ENCODE measurements at regions not wholly inside any gene's neighbourhood (a gene's known extent, or its start where the extent isn't known, plus 50 kb on each side); places are given as distances from the start of the nearest gene placed in this dataset.

GRCh38 chr1:2925291-2925690, 96.0 kb upstream of the ACTRT2 start:
- H3K4me1 Mint-ChIP-seq: no peaks in the 10 kb centered on the region
- no peak overlapping the region for H3K27ac Mint-ChIP-seq
- H3K4me3 Mint-ChIP-seq: no peak overlapping the region
- DNase-seq: no peak
- intact Hi-C loops (cut with micrococcal nuclease): no loop called here
- H3K27me3 Mint-ChIP-seq: no peaks in the 10 kb centered on the region
- no peaks in the 10 kb centered on the region for H3K36me3 Mint-ChIP-seq (ENCODE audit: low read depth)
- H3K9me3 Mint-ChIP-seq: no peaks in the 10 kb centered on the region

- intact Hi-C loops (cut with micrococcal nuclease): no loop called here
Observed at GRCh38 chr1:2925918-2926317, 95.3 kb upstream of the ACTRT2 start.

GRCh38 chr1:2926447-2927055, 94.7 kb upstream of the ACTRT2 start:
- Mint-ChIP-seq H3K36me3 (ENCODE audit: low read depth) (no peaks in the 10 kb centered on the region), H3K27ac (no peak overlapping the region), H3K4me1 (no peaks in the 10 kb centered on the region), H3K27me3 (no peaks in the 10 kb centered on the region), H3K9me3 (no peaks in the 10 kb centered on the region), H3K4me3 (no peak overlapping the region)
- intact Hi-C loops (cut with micrococcal nuclease): no loop called here
- no peak for DNase-seq

More at GRCh38 chr1:2925918-2926317, 95.3 kb upstream of the ACTRT2 start:
- no peak for DNase-seq
- H3K4me1 Mint-ChIP-seq: no peaks in the 10 kb centered on the region
- H3K36me3 Mint-ChIP-seq (ENCODE audit: low read depth): no peaks in the 10 kb centered on the region
- no peaks in the 10 kb centered on the region for H3K27me3 Mint-ChIP-seq
- H3K4me3 Mint-ChIP-seq: no peak overlapping the region
- H3K27ac Mint-ChIP-seq: no peak overlapping the region
- no peaks in the 10 kb centered on the region for H3K9me3 Mint-ChIP-seq

DNA sequence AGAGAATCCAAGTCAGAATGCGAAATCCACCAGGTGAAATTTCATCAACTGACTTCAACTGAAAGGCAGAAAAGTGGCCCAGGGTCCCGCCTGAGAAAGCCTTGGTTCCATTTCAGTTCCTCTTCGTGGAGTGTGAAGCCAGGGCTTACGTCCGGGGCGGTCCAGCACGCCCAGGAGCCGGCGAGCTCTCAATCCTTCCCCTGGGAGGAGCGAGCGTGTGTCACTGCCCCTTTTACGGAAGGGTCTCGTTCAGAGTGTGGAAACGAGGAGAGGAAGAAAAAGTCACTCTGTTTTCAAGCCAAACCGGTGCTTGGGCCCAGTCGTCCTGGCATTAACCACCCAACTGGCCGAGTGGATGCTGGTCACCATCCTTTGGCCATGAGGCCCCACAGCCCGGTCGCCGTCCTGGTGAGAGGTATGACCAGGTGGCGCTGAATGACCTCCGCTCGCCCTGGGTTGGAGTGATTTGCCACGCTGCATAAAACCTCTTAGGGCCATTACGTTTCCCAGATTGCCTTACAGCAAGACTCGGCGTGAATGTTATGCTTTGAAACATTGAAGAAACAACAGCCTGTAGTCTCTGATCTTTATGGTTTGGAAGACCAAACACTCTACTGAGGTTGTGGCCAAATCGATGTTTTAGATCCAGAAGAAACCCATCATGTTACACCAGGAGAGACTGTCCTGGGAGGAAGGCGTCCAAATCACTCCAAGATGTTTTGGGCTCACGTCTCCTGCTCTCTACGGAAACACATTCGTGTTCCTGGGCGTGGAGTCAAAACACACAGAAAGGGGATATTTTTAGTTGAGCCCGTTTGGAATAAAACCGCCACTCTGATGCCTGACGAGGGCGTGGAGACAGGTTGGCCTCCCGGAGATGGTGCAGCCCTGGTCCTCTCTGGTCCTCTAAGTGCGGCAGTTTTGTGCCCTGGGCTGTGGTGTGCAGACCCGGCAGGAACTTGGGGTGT, 93.6 kb upstream of the ACTRT2 start:
- Mint-ChIP-seq H3K36me3 (ENCODE audit: low read depth) (no peaks in the 10 kb centered on the region), H3K9me3 (no peaks in the 10 kb centered on the region), H3K4me1 (no peaks in the 10 kb centered on the region), H3K27ac (no peak overlapping the region), H3K27me3 (no peaks in the 10 kb centered on the region), H3K4me3 (no peak overlapping the region)
- no peak for DNase-seq
- intact Hi-C loops (cut with micrococcal nuclease): no loop called here

- no peaks in the 10 kb centered on the region for H3K36me3 Mint-ChIP-seq (ENCODE audit: low read depth)
- intact Hi-C loops (cut with micrococcal nuclease): no loop called here
- H3K4me3 Mint-ChIP-seq: no peak overlapping the region
- no peaks in the 10 kb centered on the region for H3K9me3 Mint-ChIP-seq
- no peak for DNase-seq
- H3K27me3 Mint-ChIP-seq: no peaks in the 10 kb centered on the region
- no peak overlapping the region for H3K27ac Mint-ChIP-seq
- no peaks in the 10 kb centered on the region for H3K4me1 Mint-ChIP-seq
Observed at GRCh38 chr1:2928366-2929325, 92.6 kb upstream of the ACTRT2 start.

DNA sequence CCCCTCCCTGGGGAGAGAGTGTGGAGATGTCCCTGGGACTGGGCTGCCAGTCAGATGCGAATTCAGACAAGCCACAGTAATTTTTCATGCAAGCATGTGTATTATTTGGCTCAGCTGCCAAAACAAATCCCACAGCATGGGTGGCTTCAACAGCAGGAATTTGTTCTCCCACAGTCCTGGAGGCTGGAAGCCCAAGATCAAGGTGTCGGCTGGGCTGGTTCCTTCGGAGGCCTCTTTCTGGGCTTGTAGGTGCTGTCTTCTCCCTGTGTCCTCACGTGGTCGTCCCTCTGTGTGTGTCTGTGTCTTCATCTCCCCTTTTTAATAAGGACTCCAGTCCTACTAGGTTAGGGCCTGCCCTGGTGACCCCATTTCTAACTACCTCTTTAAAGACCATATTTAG, 91.9 kb upstream of the ACTRT2 start:
- Mint-ChIP-seq H3K36me3 (ENCODE audit: low read depth) (no peaks in the 10 kb centered on the region), H3K27ac (no peak overlapping the region), H3K4me1 (no peaks in the 10 kb centered on the region), H3K27me3 (no peaks in the 10 kb centered on the region), H3K9me3 (no peaks in the 10 kb centered on the region), H3K4me3 (no peak overlapping the region)
- intact Hi-C loops (cut with micrococcal nuclease): no loop called here
- DNase-seq: no peak

DNA sequence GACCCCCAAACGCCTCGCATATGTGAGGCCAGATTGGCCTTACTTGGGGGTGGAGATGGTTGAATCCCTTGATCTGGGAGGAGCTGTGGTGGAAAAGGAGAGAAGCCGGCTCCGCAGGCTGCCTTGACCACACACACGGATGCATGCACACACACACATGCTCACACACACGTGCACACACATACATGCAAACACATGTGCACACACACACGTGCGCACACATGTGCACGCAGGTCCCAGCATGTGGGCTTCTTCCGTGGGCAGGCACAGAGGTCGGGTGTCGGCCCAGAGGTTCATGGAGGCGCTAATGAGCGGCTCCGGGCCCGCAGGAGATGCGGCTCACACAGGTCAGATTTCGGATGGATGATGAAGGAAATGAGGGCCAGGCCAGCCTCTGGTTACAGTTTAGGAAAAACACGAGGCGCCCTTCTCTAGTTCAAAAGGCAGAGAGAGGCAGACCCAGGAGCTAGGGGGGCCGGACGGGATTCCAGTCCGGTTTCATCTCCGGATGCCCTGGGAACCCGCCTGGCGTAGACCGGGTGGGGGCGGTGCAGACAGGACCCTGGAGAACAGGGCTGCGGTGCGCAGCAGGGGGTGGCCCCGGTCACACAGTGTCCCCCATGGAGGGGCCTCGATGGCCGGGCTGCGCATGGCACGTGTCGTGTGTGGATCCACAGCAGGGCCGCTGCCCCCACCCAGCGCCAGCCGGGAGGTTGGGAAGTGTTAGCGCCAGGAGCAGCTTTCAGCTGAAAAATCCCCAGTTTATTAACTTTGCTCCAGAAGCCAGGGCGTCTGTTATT, 91.1 kb upstream of the ACTRT2 start:
- H3K36me3 Mint-ChIP-seq (ENCODE audit: low read depth): no peaks in the 10 kb centered on the region
- intact Hi-C loops (cut with micrococcal nuclease): no loop called here

DNA sequence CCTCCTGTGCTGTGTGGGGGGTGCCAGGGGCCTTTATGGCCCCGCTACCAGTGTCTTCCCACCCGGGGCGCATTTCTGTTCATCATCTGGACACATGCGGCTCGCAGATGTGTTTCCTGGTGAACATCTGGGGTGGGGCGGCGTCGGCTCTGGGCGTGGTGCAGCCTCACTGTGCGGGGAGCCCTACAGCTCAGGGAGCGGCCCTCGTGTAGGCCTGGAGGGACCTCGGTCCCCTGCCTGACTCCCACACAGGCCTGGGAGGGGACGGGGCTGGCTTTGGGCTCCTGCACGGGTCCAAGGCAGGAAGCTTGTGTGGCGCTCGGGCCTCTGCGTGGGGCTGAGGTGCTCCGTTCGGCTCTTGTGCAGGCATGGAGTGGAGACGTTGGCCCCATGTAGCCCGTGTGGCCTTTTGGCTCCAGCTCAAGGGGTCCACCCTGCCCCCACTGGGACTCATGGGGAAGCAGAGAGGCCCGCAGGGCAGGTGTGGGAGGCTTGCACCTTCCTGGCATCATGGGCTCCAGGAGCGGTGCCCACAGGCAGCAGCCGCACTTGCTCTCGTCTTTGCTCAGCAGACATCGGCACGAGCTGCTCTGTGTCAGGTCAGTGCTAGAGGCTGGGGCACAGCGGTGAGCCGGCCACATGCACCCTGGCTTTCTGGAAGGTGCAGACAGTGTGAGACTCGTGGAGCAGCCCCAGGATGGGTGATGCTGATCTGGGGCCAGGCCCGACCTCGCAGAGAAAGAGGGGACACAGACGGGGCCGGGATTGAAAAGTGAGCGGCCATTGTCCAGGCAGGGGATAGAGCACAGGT, 90.1 kb upstream of the ACTRT2 start:
- no peaks in the 10 kb centered on the region for H3K4me1 Mint-ChIP-seq
- intact Hi-C loops (cut with micrococcal nuclease): no loop called here
- no peak for DNase-seq
- H3K27ac Mint-ChIP-seq: no peak overlapping the region
- no peaks in the 10 kb centered on the region for H3K36me3 Mint-ChIP-seq (ENCODE audit: low read depth)
- H3K27me3 Mint-ChIP-seq: no peaks in the 10 kb centered on the region
- H3K4me3 Mint-ChIP-seq: no peak overlapping the region
- no peaks in the 10 kb centered on the region for H3K9me3 Mint-ChIP-seq

More for the DNA sequence above, 91.1 kb upstream of the ACTRT2 start:
- no peaks in the 10 kb centered on the region for H3K27me3 Mint-ChIP-seq
- no peaks in the 10 kb centered on the region for H3K9me3 Mint-ChIP-seq
- H3K4me3 Mint-ChIP-seq: no peak overlapping the region
- H3K4me1 Mint-ChIP-seq: no peaks in the 10 kb centered on the region
- H3K27ac Mint-ChIP-seq: no peak overlapping the region
- no peak for DNase-seq

- intact Hi-C loops (cut with micrococcal nuclease): no loop called here
- Mint-ChIP-seq H3K27ac (no peak overlapping the region), H3K27me3 (no peaks in the 10 kb centered on the region), H3K4me3 (no peak overlapping the region), H3K9me3 (no peaks in the 10 kb centered on the region), H3K36me3 (ENCODE audit: low read depth) (no peaks in the 10 kb centered on the region), H3K4me1 (no peaks in the 10 kb centered on the region)
- DNase-seq: no peak
Observed at GRCh38 chr1:2931724-2932401, 89.4 kb upstream of the ACTRT2 start.

DNA sequence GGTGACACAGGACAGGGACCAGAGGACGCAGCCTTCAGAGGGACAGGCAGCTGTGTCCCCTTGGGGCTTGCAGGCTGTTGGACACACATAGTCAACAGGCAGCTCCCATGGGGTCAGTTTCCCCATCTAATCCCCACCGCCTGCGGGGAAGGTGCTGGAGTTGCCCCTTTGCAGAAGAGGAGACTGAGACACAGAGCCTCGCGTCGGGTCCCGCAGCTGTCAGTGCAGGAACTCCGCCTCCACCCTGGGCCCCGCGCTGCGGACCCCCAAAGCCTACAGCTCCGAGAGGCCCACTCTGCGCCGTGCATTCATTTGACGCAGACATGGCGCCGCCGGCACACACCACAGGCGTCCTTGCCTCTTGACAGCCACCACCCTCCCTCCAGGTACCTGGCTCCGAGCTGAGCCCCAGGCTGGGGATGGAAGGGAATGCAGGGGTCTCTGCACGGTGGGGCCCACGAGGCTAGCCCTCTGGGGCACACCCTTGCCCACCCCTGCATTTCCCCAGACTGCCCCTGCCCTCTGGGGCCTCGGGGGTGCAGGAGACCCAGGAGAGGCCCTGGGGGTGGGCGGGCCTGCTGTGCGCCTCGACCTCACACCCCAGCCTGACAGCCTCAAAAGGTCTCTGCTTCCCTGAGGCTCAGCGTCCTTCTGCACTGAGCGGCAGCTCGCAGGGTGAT, 88.5 kb upstream of the ACTRT2 start:
- Mint-ChIP-seq H3K4me1 (no peaks in the 10 kb centered on the region), H3K27me3 (no peaks in the 10 kb centered on the region), H3K4me3 (no peak overlapping the region), H3K27ac (no peak overlapping the region), H3K36me3 (ENCODE audit: low read depth) (no peaks in the 10 kb centered on the region), H3K9me3 (peaks cover under 1% of the 10 kb centered on the region)
- no peak for DNase-seq
- intact Hi-C loops (cut with micrococcal nuclease): no loop called here

DNA sequence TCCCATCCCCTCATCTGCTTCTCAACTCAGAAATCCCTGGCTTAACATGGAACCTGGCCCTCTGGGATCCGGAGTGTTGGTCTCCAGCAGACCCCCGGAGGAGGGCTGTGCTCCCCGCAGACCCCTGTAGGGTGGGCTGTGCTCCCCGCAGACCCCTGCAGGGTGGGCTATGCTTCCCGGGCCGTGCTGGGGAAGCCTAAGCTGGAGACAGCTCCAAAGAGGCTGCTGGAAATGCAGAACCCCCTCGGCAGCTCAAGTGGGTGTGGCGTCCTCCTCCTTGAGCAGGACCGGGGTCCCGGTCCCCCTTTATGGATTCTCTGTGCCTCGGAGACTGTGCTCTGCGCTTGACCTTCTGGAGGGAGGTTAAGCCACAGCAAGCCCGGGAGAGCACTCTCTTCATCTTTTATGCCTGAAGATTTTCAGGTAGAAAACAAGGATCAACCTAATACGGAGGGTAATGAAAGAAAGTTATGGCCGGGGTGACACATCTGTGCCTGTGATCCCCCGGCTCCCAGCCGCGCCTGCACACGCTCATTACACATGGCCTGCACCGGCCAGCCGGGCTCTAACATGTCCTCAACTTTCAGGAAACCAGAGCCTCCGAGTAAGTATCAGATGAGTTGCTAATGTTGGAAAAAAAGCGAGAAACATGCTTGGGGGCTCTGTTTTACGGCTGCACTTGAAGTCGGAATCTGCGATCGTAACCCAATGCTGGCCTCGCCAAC, 87.7 kb upstream of the ACTRT2 start:
- Mint-ChIP-seq H3K36me3 (ENCODE audit: low read depth) (no peaks in the 10 kb centered on the region), H3K27ac (no peak overlapping the region), H3K4me3 (no peak overlapping the region), H3K27me3 (no peaks in the 10 kb centered on the region), H3K4me1 (no peaks in the 10 kb centered on the region), H3K9me3 (peaks cover 7% of the 10 kb centered on the region)
- no peak for DNase-seq
- intact Hi-C loops (cut with micrococcal nuclease): no loop called here

Measured in activated CD4-positive, alpha-beta T cell treated with anti-CD3 and anti-CD28 coated beads, Interleukin-2, amount 10 ng/mL, durations not matched to agents 24 days and 14 days (primary cell).